HG02870 (cell line): ENCODE measurements at regions not wholly inside any gene's neighbourhood (a gene's known extent, or its start where the extent isn't known, plus 50 kb on each side); places are given as distances from the start of the nearest gene placed in this dataset.

Source experiments
- ATAC-seq: cut with Tn5 transposase; IDR thresholded peaks from one replicate; pipeline ENCODE4 v1.9.1; 2021; ENCODE audit warnings: mild to moderate bottlenecking, moderate library complexity; ENCODE audit not compliant: unreplicated experiment

DNA sequence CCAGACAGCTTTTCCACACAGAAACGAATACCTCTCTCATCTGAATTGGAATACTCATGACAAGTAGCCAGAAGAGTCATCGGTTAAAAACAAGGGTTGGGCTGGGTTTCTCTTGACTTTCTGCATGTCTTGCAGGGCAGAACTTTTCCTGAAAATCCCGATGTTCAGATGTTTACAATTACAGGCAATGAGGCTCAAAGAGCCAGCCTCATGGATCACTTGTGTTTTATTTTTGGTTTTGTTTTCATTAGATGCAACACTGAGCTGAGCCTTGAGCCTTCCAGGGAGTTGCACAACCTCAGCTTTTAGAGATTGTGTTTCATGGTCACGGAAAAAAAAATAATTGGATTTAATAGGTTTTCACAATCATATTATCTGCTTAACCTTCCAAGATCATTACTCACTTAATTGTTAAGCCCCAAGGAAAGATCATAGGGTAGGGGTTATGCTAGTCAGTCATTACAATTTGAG, 288.1 kb upstream of the PRDM1 start:
- no peak for ATAC-seq

DNA sequence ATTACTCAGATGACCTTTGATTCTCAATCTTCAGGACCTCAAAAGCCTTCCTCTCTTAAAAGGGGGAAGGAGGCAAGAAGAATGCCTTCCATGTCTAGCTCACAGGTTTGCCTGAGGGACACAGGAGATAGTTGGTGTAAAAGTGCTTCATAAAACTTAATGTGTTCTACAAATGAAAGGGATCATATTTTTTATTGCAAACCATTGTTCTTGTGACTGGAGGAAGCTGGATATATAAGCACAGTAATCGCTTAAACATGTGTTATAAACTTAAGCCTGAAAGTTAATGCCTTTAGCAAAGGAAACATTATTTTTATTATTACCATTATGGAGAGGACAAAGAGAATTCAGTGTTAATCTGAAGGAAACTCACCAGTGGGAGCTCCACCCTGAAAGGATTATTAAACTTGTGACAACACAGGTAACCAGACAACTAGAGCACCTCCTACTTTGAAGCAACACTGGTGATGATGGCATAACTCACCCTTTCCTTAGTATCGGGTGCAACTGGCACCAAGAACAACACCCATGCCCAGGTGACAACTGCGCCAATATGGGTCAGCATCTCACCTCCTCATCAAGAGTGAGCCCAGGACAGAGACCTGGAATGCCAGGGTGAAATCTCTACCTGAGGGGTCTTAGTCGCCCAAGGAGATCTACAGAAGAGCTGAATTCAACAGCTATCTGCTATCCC, 288.7 kb upstream of the PRDM1 start:
- no peak for ATAC-seq

DNA sequence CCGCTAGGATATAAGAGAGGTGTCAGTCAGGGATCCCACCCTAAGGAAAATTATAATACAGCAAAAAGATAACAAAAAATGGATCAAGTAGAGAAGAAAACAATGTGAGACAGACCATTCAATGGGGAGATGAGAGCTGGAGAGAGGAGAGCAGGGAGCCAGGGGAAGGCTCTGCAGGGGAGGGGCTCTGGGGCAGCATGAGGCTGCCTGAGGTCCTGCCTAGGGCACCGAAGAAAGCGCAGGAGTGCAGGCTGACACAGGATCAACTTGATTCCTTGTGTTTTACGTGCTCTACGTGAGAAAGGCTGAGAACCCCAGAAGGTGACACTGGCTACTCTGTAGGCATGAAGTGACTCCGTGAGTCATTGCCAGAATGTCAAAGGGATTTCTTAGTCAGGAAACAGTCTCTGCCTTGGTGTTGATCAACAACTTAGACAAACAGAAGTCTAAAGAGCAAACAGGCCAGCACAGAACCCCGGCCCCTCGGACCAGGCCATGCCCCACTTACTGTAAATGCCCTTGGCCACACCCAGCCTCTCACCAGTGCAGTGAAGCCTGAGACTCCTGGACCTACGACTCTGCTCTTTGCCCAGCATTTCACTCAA, 290.1 kb upstream of the PRDM1 start:
- no peak for ATAC-seq

DNA sequence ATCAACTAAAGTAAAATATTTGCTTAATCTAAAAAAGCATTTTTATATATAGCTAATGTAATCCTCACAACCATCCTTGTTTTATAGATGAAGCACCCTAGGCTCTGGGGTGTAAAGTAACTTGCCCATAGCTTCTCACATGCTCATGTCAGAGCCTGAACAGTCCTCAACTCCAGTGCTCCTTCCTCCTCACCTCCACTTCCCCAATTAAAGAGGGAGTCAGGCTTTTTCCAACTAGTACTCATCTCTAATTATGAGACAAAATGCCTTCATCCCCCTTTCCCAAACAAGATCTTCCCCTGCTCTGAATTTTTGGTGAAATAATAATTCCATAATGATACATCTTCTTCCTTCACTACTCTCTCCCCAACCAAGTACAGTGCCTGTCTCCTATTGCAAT, 290.8 kb upstream of the PRDM1 start:
- no peak for ATAC-seq

DNA sequence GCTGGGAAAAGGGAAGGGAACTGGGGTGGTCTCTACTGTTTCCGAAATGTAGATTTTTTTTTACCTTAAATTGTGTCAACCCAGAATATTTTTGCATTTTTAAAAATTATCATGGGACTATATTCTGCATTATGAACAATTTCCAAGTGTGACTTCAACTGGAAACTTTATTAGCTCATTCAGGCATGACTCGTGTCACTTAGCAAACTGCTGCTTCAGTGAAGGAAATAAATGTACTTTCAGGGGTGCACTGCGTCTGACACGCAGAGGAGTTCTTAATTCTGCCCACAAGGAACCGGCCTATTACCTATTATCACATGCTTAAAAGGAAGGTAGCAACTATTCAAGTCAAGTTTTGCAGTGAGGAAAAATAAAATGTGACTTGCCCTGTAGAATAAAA, 291.3 kb upstream of the PRDM1 start:
- no peak for ATAC-seq

DNA sequence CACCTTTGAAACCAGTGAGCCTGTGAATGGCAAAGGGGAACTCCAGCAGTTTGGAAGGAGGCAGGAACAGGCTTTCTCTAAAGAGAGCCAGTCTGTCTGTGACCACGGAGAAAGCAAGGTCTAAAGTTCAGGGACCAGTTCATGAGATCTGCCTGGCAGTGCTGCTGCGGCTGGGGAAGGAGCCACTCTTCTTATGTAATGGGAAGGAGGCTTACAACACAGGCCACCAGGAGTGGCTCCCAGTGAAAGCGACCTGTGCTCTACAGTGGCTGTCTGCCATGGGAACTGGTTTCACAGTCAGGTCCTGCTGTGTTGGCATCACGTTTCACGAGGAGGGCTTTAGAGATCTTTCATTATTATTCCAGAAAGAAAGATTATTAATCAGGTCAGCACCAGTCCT, 291.9 kb upstream of the PRDM1 start:
- no peak for ATAC-seq

DNA sequence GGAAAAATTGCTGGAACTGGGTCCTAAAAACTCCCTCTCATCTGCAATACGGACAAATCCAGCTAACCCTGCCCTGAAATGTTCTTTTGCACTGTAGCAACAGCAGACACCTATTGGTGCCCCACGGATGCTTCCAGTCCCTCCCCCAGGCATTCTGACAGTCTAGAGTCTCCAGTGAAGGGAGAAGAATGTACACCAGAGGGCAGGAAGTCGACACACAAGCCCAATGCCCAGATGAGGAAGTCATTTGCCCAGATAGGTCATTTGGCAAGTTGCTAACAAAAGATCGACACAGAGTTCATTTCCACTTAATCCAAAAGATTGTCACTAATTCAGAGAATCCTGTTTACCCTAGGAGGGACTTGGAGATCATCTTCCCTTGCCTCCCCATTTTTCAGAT, 293.0 kb upstream of the PRDM1 start:
- no peak for ATAC-seq

DNA sequence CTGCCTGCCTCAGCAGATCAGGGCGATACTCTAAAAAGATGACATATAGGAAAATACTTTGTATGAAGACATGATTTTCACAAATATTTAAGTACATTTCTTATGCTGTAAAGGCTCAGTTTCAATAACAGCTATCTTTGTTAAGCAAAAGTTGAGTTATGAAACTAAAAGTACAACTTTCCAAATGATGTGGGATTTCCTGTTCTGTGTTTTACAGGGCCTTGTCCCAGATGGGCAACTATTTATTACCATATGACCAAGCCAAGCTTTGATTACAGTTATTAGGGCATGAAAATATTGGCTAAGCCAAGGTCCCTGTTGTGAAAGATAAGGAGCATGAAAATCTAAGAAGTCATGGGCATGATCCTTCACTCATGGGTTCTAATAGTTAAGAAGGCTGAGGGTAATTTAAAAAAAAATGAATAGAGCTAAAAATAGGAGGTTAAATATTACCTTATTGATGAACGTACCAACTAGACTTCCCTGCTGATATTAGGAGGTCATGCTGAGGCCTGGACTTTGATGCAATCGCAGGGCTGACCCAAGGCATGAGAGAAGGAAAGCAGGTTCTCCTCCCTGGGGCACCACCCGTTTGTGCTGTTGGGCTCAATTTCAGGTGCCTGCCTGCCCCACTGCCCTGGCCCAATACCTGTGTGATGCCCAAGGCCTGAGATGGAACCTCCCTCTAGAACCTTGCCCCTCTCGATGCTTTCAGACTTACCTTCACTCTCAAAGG, 294.4 kb upstream of the PRDM1 start:
- ATAC-seq = peak; percentile 52

DNA sequence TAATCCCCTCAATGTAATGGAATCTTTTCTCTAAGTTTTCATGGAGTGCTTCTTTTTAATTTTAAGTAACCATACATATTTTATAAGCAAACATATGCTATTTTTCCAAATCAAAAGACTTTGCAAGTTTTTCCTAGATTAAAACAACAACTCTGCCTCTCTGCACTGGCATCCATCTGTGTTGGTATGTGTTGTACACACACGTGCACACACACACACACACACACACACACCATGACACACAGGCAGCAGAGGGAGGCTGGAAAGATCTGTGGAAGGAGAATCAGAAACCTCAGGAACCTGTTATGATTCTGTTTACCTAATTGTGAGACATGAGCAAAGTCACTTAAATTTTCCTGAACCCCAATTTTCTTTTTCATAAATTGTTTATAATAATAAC, 295.0 kb upstream of the PRDM1 start:
- no peak for ATAC-seq

DNA sequence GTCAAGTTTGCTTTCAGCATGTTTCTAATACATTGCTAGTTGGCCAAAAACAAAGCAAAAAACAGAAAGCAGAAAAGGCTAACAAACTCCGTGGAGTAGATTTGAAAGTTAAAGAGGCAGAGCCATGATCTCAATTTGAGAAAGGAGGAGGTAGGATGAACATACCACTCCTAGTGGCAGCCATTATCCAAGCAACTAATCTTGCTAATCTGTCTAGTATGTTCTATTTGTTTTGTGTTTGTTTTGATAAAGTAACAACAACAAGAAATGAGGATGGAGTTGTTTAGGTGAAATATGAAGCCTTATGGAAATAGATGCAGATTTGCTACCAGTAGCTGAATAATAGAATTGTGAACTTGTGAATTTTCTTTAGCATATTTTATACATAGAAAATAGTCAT, 295.5 kb upstream of the PRDM1 start:
- no peak for ATAC-seq

DNA sequence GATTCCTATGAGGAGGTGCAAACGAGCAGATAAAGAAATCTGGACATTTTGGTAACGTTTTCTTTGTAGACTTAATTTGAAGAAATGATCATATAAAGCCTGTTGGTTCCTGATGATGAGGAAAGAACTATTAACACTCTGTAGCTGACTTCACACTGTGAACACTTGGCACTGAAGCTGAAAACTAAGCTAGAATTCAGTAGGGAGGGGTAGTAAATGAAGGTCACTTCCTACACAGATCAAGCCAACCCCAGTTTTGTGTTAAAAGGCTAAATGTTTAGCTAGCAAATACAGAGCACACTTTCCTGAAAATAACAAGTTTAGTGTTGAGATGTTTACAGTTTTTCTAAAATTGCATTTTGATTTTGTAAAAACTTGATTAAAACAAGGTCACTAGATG, 296.2 kb upstream of the PRDM1 start:
- ATAC-seq = no peak

DNA sequence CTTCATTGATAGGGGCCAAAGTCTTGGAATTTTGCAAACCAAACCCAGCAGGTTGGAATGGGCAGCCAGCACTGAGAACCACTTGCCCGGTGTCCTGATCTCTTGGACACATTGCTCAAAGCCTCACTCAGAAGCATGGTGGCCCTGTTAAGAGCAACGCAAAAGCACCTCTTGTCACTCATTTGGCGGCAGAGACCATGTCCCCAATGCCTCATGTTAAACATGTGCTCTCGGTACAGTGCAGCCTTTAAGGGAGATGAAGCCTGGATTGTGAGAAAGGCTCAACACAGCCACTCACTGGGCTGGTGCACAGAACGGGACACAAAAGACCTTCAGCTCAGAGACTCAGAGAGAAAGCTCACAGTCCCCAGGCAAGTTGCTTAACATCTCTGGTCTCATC, 298.4 kb upstream of the PRDM1 start:
- ATAC-seq = no peak

DNA sequence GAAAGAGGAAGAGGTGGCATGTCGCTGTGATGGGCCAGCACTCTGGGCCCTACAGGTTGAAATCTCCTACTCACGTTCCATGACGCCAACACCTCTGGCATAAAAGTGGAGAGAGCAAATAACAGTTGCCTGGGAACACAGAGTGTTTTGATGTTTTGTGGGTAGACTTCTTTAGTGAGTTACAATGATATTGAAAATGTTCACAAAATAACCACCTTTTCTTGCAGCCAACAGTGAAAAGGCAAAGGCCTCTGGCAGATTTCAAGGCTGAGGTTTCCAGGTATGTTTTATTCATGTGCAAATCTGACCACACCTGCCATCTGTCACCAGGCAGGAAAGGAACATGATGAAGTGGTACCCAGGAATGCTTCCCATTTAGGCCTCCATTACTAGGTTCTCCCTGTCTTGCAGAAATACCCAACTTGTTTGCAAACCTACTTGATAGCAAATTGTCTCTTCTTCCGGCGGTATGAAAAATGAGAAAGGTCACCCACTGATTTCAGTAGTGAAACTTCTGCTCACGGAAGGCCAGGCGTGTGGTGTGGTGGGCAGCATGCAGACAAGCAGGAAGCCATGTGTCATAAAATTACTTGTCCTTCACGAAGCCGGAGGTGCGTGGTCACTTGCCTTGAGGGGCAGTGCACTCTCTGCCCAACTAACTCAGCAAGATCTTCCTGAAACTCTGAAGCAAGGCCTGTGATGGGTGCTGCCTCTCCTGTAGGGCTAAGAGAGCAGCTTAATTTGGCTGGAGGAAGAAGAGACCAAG, 299.1 kb upstream of the PRDM1 start:
- ATAC-seq = peak; percentile 59

DNA sequence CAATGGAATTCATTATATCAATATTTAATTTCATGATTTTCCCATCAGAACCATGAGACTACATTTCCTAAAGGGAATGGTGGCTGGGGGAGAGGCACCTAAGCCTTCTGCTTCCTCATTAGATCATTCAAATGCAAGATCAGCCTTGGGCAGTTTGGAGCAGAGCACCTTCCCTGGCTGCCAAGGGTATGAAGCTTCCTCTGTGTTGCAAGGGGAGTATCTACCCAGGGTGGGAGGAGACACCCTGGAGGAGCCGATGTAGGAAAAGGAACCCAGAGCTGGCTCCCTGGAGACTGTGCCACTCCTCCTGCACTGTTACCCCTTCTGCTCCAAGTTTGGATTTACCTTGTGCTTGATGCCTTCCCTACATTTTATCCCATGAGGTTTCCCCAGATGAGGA, 299.7 kb upstream of the PRDM1 start:
- ATAC-seq = no peak

DNA sequence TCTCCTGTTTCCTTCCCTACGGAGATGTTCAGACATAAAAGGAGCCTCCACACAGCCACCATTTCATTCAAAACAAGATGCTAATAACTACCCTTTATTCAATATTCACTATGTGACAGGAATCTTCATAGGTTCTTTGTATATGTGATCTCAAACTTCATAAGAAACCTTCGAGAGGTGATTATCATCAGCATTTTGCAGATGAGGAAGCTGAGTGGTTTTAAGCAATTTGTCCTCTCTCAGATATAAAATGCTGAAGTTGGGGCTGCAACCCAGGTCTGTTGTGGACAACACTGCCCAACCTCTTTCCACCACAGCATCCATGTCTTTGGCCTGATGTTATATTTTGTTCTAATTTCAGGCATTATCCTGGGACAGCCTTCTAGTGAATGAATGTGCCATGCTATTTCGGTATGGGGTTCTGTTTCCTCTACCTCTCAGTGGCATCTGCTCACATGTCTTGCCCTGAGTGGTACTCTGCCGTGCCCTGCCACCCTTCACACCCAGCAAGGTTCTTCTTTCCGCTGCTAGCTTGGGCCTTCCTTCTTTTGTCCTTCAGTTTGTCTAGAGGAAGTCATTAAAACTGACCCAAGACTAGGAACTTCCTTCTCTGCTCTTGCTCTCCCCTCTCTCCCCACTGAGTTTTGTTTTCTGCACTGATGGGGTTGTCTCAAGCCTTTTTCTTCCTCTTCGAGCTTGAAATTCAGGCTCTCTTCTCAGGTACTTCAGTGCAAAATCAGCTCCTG, 300.9 kb upstream of the PRDM1 start:
- no peak for ATAC-seq

DNA sequence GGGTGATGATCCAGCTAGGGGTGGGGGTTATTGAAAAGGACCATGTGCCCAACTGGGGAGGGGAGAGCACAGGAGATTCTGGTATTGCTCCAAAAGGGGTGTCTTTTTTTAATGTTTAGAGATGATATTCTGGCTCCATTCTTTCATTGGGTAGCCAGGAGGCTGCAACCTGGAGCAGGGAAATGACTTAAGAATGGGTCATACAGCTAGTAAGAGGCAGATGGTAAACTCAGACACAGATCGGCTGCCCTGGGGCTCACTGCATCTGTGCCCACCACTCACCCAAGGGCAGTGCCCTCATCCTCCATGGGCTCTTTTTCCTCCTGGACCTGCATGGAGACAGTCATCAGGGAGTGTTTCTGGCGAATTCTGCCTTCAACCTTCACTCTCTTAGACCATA, 302.0 kb upstream of the PRDM1 start:
- ATAC-seq = no peak

DNA sequence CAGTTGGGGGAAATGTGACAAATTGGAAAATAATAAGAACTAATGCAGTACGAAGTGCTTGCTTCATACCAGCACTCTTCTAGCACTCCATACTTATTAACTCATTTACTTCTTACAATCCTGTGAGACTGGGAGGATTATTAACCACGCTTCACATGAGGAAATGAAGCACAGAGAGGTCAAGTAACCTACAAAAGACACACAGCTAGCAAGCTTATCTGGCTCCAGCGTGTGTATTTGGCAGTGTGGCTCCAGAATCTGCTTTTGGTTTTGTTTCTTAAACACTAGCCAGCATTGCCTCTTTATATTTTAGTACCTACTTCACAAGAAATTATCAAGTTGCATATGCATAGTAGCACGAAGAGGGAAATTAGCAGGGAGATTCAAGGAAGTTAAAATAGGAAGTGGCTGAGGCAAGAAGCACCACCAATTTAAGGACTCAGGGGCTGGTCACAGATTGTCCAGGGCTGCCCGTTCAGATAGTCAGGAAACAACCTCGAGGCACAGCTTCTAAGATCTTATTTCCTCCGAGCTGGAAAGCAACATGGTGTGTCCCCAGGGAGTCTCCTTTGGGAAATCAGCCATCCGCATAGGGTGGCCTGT, 302.7 kb upstream of the PRDM1 start:
- ATAC-seq = no peak

DNA sequence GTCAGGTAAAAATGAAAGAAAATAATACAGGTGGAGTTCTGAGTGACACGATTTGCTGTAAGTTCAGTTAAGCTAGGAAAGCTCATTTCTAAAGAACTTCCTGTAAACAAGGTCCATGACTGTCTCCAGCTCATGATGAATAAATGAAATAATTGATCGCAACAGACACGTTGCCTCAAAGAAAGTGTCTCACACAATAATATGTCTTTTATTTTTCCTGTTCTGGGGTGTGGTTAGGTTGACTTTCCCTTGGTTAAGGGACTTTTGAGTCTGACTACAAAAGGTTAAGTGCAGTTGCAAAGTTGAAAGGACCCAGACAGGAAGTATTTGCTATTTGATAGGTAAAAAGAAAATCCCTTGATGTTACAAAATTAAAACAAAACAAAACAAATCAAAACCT, 304.2 kb upstream of the PRDM1 start:
- no peak for ATAC-seq

DNA sequence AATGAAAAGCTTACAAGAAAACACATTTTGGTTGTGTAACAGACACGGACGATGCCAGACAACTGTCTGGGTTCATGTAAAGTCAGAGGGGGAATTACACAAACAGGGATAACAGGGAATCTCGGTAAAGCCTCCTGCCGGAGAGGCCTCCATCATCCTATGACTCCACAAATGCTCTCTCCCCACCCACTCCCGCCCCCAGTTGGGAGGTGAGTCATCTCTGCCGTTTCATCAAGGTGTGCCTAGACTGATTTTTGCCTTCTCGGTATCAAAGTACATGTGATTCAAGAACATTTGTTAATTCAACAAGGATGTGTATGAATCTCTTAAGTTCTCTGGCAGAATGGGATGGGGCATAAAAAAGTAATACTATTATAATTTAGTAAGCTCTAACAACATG, 304.9 kb upstream of the PRDM1 start:
- ATAC-seq = no peak

DNA sequence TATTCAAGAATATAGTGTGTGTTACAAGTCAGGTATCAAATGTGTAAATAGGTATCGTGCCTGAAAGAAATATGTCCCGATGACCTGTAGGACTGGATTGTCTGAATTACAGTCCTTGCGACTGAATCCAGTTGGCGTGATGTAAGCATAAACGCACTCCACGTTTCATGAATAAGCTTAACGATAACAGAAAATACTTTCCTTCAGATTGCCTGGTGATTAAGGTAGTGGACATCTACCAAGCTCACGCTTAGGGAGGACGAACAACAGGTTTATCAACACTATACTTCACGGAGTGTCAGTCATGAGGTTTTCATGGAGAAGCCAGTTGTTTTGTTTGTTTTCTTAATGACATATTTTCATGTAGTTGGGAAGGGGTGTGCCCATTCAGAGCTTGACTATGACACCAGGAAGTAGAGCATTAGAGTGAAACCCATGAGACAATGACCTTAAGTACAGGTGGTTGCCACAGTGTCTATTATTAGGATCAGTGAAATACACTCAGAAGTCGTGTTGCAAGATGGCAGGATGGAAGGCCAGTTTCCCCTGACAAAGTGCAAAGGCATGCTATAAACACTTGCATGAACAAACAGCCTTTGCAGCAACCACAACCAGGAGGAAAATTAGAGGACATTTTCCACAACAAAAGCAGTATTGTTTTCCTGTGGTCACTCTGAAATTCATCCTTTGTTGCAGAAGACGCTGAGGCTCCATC, 305.8 kb upstream of the PRDM1 start:
- ATAC-seq = no peak
